ENCODE measurements at regions not wholly inside any gene's neighbourhood (a gene's known extent, or its start where the extent isn't known, plus 50 kb on each side); places are given as distances from the start of the nearest gene placed in this dataset.
"Not testable (repeated sequence)": the region's sequence is repeated elsewhere in the genome, so short reads cannot be mapped to it uniquely, and the experiment has no call there.

DNA sequence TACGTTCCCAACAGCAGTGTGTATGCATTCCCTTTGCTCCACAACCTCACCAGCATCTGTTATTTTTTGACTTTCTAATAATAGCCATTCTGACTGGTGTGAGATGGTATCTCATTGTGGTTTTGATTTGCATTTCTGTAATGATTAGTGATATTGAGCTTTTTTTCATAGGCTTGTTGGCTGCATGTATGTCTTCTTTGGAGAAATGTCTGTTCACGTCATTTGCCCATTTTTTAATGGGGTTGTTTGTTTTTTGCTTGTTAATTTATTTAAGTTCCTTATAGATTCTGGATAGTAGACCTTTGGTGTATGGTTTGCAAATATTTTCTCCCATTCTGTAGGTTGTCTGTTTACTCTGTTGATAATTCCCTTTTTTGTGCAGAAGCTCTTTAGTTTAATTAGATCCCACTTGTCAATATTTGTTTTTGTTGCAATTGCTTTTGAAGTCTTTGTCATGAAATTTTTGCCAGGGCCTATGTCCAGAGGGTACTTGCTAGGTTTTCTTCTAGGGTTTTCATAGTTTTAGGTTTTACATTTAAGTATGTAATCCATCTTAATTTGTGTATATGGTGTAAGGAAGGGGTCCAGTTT lies 141.5 kb upstream of the PGRMC2 start:
- not testable (repeated sequence) for DNase-seq

DNA sequence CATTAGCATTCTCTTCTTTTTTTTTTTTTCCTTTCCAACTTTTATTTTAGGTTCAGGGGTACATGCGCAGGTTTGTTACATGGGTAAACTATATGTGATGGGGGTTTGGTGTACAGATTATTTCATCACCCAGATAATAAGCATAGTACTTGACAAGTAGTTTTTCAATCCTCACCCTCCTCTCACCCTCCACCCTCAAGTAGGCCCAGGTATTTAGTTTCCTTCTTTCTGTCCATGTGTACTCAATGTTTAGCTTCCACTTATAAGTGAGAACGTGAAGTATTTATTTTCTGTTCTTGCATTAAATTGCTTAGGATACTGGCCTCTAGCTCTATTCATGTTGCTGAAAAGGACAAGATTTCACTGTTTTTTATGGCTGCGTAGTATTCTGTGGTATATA lies 140.8 kb upstream of the PGRMC2 start:
- no peak for DNase-seq

DNA sequence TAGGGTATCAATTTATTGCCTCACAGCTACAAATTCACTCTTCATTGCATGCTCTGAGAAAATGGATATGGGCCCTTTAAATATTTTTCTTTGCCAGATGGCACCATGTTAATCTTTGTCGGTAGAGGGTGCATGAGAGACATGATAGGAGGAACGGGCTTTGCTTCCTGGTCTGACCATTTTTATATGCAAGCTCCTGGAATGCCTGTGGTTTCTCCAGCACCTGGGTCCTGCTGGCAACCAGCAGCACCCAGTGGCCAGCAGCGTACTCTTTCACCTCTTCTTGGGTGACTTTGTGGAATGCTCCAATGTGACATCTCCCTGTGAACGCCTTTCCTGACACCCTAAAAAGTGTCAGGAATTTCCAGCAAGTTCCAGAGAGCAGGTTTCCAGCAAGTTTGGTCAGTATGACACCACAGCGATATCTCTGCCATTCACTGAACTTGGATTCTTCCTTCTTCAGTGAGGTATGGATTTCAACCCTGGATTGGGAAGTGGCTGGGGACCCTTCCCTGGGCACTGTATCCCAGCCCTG lies 140.3 kb upstream of the PGRMC2 start:
- DNase-seq, result peak; percentile 5

DNA sequence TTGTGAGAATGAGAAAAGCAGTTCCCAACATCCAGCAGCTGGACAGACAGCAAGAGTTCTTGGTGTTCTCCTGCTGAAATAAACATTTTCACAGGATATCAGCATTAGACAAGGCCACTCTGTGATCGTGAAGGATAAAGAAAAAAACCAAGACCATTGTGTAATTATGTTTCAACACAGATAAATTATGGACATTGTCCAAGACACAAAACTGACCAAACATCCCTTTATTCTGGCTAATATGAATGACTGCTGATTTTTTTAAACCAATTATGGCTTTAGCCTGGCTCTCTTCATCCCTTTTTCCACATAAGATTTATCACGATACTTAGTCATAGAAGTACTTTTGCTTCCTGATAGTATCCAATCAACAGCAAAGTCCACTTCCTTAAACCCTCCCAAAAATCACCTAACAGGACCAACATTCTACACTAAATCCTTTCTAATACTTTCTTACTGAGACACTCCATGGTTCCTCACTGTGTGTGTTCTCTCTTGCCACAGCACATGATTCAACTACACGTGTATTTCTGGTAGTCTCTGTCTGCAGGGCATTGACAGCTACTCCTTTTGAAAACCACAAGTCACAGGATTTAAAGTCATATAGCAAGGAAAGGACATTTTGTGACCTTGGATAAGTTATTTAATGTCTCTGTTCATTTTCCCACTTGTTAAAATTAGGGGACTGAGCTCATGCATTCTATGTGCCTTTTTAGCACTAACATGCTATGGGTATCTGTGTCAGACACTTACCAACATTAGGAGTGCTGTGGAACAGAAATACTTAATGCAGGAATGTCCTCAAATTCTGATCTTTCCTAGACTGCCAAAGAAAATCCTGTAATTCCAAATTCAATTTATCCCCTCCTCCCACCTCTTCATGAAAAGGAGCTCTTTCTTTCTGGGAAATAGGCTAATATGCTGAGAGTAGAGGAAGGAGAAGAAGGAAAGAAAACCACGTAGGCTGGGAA lies 137.2 kb upstream of the PGRMC2 start:
- DNase-seq, result no peak

DNA sequence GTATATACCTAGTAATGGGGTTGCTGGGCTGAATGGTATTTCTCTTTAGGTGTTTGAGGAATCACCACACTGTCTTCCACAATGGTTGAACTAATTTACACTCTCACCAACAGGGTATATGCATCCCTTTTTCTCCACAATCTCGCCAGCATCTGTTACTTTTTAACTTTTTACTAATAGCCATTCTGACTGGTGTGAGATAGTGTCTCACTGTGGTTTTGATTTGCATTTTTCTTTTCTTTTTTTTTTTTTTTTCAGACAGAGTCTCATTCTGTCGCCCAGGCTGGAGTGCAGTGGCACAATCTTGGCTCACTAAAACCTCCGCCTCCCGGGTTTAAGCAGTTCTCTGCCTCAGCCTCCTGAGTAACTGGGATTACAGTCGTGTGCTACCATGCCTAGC lies 134.7 kb upstream of the PGRMC2 start:
- not testable (repeated sequence) for DNase-seq

DNA sequence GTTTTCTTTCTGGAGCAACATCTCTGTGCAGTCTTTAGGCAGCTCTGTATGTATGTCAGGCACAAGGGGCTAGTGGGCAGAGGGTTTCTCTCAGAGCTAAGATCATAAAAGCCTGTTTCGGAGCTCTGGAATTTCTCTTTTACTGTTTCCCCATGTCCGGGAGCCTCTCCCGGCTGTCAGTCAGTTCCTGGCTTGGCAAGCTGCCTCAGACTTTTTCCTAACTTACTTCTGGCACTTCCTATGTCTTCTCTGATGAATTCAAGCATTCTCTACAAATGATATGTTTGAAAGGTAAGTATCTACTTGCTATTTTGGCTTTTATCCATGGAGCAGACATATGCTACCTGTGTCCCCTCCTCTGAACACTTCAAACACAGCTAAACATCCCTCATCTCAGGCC lies 129.3 kb upstream of the PGRMC2 start:
- DNase-seq, result no peak

DNA sequence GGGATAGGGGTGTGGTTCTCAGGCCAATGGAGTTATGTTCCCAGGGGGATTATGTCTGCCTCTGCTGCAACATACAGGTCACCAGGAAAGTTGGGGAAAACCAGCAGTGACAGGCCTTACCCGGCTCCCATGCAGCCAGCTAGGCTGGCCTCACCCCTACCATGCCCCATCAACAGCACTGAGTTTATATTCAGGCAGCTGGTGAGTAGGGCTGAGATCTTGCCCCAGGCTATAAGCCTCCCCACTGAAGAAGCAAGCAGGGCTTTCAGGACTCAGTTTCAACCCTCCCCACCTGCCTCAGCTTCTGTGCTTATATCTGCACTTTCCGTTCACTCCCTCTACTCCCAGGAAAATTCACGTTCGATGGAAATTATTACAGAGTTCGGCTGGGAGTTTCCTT lies 122.4 kb upstream of the PGRMC2 start:
- DNase-seq, result no peak

DNA sequence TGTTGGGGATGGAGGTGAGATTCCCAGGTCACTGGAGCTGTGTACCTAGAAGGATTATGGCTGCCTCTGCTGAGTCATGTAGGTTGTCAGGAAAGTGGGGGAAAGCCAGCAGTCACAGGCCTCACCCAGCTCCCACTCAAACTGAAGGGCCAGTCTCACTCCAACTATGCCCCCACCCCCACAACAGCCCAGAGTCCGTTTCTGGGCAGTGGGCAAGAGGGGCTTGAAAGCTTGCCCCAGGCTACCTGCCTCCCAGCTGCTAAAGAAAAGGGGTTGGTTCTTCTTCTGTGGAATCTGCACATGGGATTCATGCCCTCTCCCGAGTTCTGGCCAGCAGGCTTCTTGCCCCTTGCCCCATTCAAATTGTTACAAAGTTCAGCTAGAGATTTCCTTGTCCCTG lies 116.0 kb upstream of the PGRMC2 start:
- no peak for DNase-seq

DNA sequence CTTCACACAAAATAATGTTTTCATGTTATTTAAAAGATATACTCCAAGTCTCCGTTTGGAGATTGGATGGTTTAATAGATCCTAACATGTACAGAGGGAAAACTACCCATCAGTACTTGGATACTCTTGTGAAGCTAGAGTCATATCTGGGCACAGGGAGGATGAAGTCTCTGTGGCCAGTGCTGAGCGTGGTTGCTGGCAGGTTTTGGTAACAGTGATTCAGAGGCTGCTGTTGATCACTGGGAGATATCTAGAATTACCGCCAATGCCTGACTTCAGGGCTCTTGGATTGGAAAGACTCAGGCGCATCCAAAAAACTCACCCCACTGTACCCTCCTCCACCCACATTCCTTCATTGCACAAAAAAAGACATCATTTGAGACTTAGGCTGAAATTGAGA lies 107.2 kb upstream of the PGRMC2 start:
- no peak for DNase-seq

DNA sequence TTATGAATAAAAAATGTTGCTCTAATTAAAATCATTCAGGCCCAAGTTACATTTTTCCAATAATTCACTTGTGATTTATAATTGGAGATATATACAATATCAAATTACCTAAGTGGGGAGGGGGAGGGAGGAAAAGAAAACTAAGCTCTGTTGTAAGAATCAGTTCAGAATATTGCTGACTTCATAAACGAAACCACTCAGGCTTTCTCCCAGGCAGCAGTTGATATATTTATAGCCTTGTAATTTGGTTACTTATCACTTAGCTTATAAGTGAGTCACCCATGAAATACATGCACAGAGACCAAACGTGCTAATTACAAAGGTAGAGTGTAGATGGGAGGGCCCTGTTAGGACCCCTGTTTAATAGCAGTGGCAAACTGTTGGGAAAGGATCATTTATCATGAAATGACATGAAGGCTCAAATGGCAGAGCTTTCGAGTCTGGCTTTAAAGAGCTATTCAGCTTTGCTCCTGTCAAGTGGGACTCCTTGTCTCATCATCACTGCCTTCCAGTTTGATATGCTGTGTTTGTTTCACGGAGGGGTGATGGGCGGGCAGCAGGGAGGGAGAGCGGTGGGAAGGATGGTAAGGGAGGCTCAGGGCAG lies 105.6 kb upstream of the PGRMC2 start:
- DNase-seq, result peak; percentile 90

DNA sequence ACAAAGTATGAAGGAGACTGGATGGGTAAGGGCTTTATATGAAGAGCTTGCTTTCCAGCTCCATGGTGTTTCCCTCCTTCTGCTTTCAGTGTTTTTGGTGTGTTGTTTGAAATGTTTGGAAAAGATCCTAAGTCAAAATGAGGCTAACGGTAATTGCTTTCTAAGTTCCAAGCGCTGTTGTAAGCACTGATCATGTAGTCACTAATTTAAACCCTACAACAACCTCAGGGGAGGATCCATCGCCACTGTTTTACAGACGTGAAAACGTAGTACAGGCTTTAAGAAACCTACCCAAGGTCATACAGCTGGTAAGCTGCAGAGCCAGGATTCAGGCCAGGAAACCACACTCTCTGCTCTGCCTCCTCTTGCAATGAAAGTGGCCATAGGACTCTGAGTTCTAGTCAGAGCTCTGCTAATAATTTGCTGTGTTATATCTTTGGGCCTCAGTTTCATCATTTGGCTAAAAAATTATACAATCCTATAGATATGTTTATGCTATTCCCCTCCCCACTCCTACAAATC lies 102.9 kb upstream of the PGRMC2 start:
- no peak for DNase-seq

DNA sequence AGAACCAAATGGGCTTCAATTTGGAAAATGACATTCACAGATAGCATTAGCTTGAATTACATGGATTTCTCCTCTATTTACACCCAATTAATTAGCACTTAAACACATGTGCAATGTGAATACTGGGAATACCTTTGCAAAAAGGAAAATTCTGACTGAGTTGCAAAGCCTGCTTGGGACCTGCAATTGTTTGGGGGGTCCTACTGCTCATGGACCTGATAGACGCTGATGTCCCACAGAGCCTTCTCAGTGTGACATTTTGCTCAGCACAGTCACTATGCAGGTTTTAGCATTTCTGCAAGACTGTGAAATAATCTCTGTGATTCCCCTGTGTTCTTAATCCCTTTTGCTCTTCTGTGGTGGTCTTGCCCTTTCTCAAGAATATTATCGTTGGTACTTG lies 101.2 kb upstream of the PGRMC2 start:
- no peak for DNase-seq

DNA sequence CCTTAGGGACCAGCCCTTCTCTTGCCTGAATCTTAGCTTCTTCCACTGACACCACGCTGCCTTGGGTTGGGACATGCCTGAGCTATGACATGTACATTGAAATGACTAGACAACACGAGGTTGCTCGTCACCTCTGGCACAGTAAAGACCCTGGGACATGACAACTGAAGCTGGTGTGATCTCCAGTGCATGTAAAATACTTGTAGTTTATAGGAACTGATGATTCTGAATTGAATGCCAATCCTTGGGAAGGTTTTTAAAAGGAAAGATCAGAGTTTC lies 100.7 kb upstream of the PGRMC2 start:
- no peak for DNase-seq

DNA sequence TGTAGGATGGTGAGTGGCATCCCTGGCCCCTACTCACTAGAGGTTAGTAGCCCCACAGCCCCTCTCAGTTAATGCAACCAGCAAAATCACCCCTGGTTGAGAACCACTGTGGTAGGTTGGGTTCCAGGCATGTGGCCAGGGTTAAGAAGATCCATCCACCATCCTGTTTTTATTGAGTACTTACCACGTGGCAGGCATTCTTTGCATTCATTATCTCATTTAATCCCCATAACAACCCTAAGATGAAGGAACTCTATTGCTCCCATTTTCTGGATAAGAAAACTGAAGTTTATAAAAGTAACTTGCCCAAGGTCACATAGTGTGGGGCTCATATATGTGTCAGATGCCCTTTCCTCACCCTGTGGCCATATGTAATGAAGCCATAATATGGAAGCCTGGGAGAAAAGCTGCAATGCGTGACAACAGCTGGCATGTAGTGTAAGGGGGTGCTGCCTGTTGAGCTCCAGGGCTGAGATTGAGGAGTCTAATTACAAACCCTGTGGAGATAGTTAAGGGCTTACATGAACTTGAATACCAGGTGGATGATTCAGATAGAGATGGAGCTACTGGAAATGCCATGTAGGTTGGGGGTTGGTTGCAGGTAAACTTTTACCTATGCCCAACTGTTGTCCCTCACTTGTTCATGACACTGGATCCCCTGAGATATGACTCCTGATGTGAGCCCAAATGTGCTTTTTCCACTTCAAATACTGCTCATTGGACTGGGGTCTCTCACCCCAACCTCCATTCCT lies 100.2 kb upstream of the PGRMC2 start:
- no peak for DNase-seq

DNA sequence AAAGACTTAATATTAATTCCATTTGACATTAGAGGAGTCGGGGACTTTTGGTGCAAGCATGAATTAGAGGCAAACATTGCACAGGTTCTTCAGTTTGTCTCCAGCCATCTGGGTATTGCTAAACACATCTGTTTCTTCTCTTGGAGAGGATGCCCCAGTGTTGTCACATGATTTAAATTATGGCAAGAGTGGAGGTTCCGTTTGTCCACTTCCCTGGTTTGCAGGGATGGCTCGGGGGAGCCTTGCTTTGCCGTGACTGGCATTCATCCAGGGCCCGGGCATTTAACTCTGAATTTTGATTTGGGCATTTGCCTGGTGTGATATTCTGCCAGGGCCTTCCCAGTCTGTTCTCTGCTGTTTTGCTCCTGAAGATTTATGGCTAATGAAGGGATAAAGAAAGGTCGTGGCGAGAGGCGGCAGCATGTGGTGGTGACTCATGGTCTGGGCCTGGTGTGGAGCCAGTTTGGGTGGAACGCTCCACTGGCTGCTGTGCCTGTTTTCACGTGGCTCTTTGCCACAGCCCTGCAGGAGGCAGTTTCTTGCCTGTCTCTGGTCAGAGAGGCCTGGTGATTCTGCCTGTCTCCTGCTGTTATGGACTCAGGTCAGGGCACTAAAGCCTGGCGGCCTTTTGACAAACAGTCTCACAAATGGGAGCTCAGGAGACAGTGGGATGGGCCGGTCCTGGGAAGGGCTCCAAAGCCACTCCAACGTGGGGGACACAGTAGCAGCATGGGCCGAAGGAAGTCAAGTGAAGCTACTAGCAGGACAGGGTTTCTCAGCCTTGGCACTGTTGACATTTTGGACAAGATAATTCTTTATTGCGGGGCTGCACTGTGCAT lies 99.4 kb upstream of the PGRMC2 start:
- no peak for DNase-seq

DNA sequence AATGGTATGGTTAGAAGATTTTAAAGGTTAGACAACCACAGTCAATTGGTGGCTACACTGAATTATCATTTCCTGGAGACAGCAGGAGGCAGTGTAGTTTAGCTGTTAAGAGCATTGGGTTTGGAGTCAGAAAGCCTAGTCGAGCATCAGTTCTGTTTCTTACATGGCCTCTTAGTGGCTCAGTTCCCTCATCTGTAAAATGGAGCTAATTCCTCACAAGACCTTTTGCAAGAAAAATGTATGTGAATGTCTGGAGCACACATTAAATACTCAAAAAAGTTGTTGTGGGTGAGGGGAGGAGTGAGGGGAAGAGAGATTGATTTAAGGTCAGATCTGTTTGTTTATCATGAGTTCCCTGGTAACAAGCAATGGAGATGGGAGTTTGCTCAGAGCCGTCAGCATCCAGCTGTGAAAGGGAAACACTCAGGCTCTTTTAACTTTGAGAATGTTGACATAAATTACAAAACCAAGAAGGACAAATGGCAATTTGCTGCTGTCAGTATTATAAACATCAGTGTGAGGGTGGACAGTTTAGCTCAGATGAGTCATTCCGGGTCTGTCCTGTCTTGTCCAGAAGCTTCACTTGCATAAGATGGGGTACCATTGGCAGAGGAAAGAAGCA lies 98.2 kb upstream of the PGRMC2 start:
- no peak for DNase-seq

DNA sequence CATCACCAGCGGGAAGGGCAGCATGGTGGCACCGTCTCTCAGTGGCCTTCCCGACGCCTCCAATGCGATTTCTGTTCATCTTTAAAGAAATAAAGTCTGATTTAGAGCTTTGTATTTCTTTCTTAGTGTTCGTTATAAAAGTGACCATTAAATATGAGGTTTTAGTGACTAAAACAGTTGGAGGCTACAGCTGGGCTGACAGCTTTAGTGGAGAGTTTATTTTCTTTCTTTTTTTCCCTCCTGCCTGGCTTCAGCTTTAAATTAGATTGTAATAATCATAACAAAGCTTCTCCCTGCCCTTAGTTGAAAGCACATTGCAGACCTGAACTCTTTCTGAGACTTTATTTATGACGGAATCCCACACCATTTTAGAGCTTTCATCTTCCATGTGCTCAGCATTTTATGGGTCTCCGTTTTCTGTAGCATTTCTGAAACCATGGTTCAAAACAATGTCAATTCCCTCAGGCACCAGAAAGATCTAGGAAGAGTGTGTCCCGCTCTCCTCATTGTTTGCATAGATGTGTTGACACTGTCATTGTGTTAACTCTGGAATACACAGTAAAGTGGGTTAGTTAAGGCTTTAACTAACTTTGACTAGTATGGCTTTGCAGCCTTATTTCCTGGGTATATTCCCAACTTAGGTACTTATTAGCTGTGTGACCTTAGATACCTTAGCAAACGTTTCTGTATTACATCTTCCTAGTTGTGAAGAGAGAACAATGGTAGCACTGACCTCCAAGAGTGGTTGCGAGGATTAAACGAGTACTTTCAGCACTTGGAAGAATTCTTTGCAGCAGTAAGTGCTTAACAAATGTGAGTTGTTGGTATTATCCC lies 97.4 kb upstream of the PGRMC2 start:
- no peak for DNase-seq

DNA sequence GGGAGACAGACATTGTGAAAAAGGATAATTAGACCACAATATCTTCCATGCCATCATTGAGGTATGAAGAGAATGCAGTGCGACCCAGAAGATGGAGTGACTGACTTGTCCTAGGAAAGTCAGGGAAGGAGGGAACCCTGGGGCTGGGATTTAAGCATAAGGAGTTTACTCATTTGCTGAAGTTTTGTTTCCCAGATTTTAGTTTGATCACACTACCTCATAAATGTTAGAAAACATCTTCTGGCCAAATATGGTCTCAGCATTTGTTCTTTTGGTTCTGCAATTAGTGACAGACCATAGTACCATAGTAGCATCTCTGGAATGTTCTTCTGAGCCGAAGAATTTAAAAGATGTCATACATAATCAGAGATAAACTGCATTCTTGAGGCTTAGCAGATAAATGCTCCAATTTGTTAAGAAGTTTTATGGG lies 96.5 kb upstream of the PGRMC2 start:
- DNase-seq, result no peak

DNA sequence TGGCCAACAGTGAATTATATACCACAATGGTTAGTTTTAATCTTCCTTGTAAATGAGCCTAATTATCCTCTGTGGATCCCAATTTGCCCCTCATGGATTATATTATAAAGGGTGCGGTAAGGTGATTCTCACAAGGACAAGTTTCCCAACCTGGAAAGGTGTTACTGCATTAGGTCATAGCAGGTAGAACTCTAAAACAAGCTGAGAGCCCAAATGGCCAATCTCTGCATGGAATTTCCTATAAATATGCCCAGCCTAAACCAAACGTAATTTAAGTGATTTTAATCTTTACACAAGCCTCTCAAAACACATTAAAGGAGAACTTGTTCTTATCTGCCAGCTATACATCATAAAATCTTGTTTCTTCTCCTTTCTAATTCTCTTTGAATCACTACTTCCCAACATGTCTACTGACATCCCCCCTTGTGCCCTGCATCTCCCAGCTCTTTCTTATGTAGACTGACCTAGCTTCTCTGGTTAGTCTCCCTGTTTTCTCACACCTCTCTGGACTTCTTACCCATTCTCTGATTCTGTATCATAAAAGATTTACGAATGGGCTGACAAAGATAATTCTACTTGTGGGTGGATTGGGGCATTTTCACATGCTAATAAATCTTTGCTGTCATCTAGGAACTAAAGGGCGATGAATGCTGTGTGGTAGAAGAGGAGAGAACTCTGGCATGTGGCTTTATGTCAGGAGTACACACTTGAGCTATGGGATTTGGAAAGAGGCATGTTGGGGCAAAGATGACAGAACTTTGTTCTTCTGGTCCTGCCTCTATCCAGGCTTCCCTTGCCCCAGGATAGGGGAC lies 94.3 kb upstream of the PGRMC2 start:
- DNase-seq, result no peak

DNA sequence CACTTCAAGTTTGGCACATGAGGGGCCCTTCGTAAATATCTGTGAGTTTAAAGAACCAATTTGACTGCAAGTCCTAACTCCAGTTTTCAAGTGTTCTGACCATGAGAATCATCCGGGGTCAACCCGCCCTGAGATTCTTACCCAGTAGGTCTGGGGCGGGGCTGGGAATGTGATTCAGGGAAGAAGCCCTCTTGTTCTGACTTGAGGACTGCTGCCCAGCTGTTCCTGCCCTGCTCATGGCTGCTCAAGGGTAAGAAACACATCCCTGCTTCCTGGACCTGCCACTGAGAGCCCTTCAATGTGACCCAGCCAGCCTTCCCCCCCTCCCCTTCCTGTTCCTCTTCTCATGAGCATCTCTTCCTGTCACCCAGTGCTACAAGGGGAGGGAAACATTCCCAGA lies 92.7 kb upstream of the PGRMC2 start:
- no peak for DNase-seq
